ENCODE measurements at regions not wholly inside any gene's neighbourhood (a gene's known extent, or its start where the extent isn't known, plus 50 kb on each side); places are given as distances from the start of the nearest gene placed in this dataset.

GRCh38 chr4:153852501-153852900 lies 63.6 kb upstream of the SFRP2 start:
- H3K27me3 Mint-ChIP-seq (ENCODE audit: insufficient read depth, unreplicated experiment): no peaks in the 10 kb centered on the region
- H3K4me1 Mint-ChIP-seq (ENCODE audit: insufficient read depth, unreplicated experiment): no peaks in the 10 kb centered on the region
- intact Hi-C loops (cut with micrococcal nuclease): no loop called here
- ChIA-PET CTCF (no interaction called here), POLR2A (no interaction called here)
- TF ChIP-seq, protein P1, sequence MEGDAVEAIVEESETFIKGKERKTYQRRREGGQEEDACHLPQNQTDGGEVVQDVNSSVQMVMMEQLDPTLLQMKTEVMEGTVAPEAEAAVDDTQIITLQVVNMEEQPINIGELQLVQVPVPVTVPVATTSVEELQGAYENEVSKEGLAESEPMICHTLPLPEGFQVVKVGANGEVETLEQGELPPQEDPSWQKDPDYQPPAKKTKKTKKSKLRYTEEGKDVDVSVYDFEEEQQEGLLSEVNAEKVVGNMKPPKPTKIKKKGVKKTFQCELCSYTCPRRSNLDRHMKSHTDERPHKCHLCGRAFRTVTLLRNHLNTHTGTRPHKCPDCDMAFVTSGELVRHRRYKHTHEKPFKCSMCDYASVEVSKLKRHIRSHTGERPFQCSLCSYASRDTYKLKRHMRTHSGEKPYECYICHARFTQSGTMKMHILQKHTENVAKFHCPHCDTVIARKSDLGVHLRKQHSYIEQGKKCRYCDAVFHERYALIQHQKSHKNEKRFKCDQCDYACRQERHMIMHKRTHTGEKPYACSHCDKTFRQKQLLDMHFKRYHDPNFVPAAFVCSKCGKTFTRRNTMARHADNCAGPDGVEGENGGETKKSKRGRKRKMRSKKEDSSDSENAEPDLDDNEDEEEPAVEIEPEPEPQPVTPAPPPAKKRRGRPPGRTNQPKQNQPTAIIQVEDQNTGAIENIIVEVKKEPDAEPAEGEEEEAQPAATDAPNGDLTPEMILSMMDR (IDR thresholded peaks at IDR 0.05; ENCODE audit: unreplicated experiment): no peak
- peaks cover 11% of the 10 kb centered on the region for H3K9me3 Mint-ChIP-seq (ENCODE audit: unreplicated experiment)
- no peaks in the 10 kb centered on the region for H3K36me3 Mint-ChIP-seq (ENCODE audit: insufficient read depth, unreplicated experiment)
- no peak overlapping the region for H3K4me3 Mint-ChIP-seq (ENCODE audit: unreplicated experiment)
- DNase-seq (ENCODE audit: unreplicated experiment): no peak
- no TSS peak for BruUV-seq (replicated peaks)
- H3K27ac Mint-ChIP-seq (ENCODE audit: low read depth, unreplicated experiment): no peak overlapping the region

DNA sequence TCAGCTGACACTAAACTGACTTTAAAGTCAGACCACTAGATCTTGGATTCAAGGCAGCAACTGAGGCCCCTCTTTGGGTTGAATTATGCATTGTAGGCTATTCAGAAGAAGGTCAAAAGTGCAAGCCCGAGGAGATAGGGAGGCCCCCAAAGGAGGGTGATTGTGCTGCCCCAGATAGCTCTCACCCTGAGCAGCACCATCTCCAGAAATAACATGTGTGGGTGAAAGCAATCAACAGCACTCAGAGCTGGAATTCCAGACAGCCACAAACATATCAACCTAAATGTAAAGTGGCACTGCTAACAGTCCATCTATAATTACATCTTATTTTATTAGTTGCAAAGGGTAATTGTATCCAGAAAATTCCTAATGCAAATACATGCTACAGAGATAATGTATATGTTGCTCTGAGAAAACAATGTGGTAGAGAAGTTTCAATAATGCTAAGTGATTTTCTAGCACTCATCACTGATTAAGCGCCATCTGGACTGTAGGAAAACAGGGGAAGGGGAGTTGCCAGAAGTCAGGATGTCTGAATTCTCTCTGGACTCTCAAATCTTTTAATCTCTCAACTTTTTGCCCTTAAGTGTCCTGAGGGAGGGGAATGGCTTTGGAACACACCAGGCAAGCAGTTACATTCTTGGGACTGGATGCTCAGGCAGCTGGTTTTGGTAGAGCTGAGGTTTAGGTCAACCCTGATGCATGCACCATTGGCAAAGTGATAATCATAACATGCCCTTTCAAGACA lies 61.8 kb upstream of the SFRP2 start:
- Mint-ChIP-seq H3K36me3 (ENCODE audit: insufficient read depth, unreplicated experiment) (no peaks in the 10 kb centered on the region), H3K27me3 (ENCODE audit: insufficient read depth, unreplicated experiment) (no peaks in the 10 kb centered on the region), H3K27ac (ENCODE audit: low read depth, unreplicated experiment) (no peak overlapping the region), H3K4me3 (ENCODE audit: unreplicated experiment) (no peak overlapping the region), H3K9me3 (ENCODE audit: unreplicated experiment) (no peaks in the 10 kb centered on the region), H3K4me1 (ENCODE audit: insufficient read depth, unreplicated experiment) (no peaks in the 10 kb centered on the region)
- intact Hi-C loops (cut with micrococcal nuclease): no loop called here
- no peak for DNase-seq (ENCODE audit: unreplicated experiment)
- ChIA-PET POLR2A (no interaction called here), CTCF (interaction anchor here (0.8 kb wide), 1 partner anchor 54 kb away, joined by 3 read pairs; no protein-coding TSS in a partner anchor)
- TF ChIP-seq, protein P1 (IDR thresholded peaks at IDR 0.05; ENCODE audit: unreplicated experiment): no peak
- no TSS peak for BruUV-seq (replicated peaks)

DNA sequence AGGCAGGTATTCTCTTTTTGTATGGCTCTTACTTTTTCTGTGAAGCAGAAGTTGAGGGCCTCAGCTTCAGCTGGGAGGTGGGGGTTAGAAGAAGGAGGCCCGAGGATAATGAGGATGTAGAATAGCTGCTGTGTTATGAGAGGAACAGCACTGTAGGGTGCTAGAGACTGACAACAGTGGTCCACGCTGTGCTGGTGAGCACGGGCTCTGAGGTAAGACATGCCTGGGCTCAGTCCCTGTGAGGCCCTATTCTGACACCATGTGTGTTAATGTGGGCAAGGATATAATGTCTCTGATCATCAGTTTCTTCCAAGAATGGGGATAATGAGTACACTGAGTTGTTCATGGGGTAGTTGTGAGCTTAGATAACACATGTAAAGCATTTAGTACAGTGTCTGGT lies 55.3 kb upstream of the SFRP2 start:
- no peak overlapping the region for H3K4me3 Mint-ChIP-seq (ENCODE audit: unreplicated experiment)
- no peaks in the 10 kb centered on the region for H3K27me3 Mint-ChIP-seq (ENCODE audit: insufficient read depth, unreplicated experiment)
- H3K36me3 Mint-ChIP-seq (ENCODE audit: insufficient read depth, unreplicated experiment): no peaks in the 10 kb centered on the region
- no peak overlapping the region for H3K27ac Mint-ChIP-seq (ENCODE audit: low read depth, unreplicated experiment)
- H3K9me3 Mint-ChIP-seq (ENCODE audit: unreplicated experiment): no peaks in the 10 kb centered on the region
- BruUV-seq (replicated peaks): no TSS peak
- ChIA-PET CTCF (interaction anchor here (0.5 to 1.0 kb wide), 2 partner anchors 21 to 995 kb away, joined by 3 read pairs; no protein-coding TSS in a partner anchor), POLR2A (interaction anchor here (1.3 kb wide), 1 partner anchor 11 kb away, joined by 3 read pairs; no protein-coding TSS in a partner anchor)
- intact Hi-C loops (cut with micrococcal nuclease): no loop called here
- no peaks in the 10 kb centered on the region for H3K4me1 Mint-ChIP-seq (ENCODE audit: insufficient read depth, unreplicated experiment)
- no peak for DNase-seq (ENCODE audit: unreplicated experiment)
- TF ChIP-seq, protein P1 (IDR thresholded peaks at IDR 0.05; ENCODE audit: unreplicated experiment): no peak
